KMS-11 (cell line): ENCODE measurements at regions not wholly inside any gene's neighbourhood (a gene's known extent, or its start where the extent isn't known, plus 50 kb on each side); places are given as distances from the start of the nearest gene placed in this dataset.

Experiments used
- H2AFZ ChIP-seq: fragments of 200-600 bp; sonication (generic); 2 replicates; pipeline ENCODE4 v1.6.1; 2016; ENCODE audit warnings: antibody characterized with exemption, mixed run types, low read depth
- H3K27ac ChIP-seq: fragments of 200-600 bp; sonication (generic); 2 replicates; pipeline ENCODE4 v1.6.1; 2016; ENCODE audit warnings: mild to moderate bottlenecking, mixed run types
- H3K27me3 ChIP-seq: fragments of 200-600 bp; sonication (generic); 2 replicates; pipeline ENCODE4 v1.6.1; 2017; ENCODE audit warnings: mild to moderate bottlenecking, low read depth, mixed run types, moderate library complexity; ENCODE audit not compliant: insufficient read depth
- H3K36me3 ChIP-seq: fragments of 200-600 bp; sonication (generic); 2 replicates; pipeline ENCODE4 v1.6.1; 2017; ENCODE audit warnings: mild to moderate bottlenecking, mixed run types; ENCODE audit not compliant: insufficient read depth
- H3K4me1 ChIP-seq: fragments of 200-600 bp; sonication (generic); 2 replicates; pipeline ENCODE4 v1.6.1; 2016; ENCODE audit warnings: mild to moderate bottlenecking, low read depth, mixed run types; ENCODE audit not compliant: poor library complexity, severe bottlenecking
- H3K4me2 ChIP-seq: fragments of 200-600 bp; sonication (generic); 2 replicates; pipeline ENCODE4 v1.7.0; 2016; ENCODE audit warnings: mild to moderate bottlenecking, mixed run types
- H3K4me3 ChIP-seq: fragments of 200-600 bp; sonication (generic); IDR thresholded peaks from 2 replicates; pipeline ENCODE4 v1.6.1; 2017; ENCODE audit warnings: low read depth, low read length, mixed read lengths; ENCODE audit not compliant: insufficient read depth
- H3K79me2 ChIP-seq: fragments of 200-600 bp; sonication (generic); 2 replicates; pipeline ENCODE4 v1.6.1; 2016; ENCODE audit warnings: low read depth, mixed run types; ENCODE audit not compliant: insufficient read depth
- H3K9ac ChIP-seq: fragments of 200-600 bp; sonication (generic); 2 replicates; pipeline ENCODE4 v1.6.1; 2016; ENCODE audit warnings: mild to moderate bottlenecking, mixed run types
- H4K20me1 ChIP-seq: fragments of 200-600 bp; sonication (generic); 2 replicates; pipeline ENCODE4 v1.6.1; 2016; ENCODE audit warnings: mild to moderate bottlenecking, mixed run types; ENCODE audit not compliant: insufficient read depth
- TF ChIP-seq, protein P1 (sequence below): fragments of 200-600 bp; sonication (generic); conservative IDR thresholded peaks from 2 replicates; pipeline ENCODE4 v1.6.1; 2017; ENCODE audit warnings: low read depth, mild to moderate bottlenecking, antibody characterized with exemption, low read length, moderate library complexity, mixed read lengths

DNA sequence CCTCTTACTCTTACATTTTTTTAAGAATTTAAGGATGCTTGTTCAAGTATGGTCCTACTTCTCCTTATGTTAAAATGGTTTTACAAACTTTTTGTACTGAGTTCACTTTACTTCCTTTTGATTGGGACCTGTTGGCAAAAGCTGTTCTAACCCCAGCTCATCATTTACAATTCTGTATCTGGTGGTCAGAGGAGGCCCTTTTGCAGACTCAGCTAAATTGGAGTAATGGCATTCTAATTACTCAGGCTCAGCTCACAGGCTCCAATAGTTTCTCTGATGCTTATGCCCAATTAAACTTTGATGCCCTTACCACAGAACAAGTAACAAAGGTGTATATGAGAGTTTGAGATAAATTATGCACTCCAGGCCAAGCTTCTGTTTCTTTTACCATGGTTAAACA, 1632.0 kb downstream of the UQCRFS1 start:
- no peak overlapping the region for H3K27ac ChIP-seq
- no peaks in the 10 kb centered on the region for H3K4me1 ChIP-seq
- no peaks in the 10 kb centered on the region for H3K27me3 ChIP-seq
- H3K79me2 ChIP-seq = no peaks in the 10 kb centered on the region
- no peaks in the 10 kb centered on the region for H3K36me3 ChIP-seq
- H3K9ac ChIP-seq = no peak overlapping the region
- no peak overlapping the region for H3K4me3 ChIP-seq
- no peaks in the 10 kb centered on the region for H4K20me1 ChIP-seq
- no peak overlapping the region for H3K4me2 ChIP-seq
- TF ChIP-seq, protein P1, sequence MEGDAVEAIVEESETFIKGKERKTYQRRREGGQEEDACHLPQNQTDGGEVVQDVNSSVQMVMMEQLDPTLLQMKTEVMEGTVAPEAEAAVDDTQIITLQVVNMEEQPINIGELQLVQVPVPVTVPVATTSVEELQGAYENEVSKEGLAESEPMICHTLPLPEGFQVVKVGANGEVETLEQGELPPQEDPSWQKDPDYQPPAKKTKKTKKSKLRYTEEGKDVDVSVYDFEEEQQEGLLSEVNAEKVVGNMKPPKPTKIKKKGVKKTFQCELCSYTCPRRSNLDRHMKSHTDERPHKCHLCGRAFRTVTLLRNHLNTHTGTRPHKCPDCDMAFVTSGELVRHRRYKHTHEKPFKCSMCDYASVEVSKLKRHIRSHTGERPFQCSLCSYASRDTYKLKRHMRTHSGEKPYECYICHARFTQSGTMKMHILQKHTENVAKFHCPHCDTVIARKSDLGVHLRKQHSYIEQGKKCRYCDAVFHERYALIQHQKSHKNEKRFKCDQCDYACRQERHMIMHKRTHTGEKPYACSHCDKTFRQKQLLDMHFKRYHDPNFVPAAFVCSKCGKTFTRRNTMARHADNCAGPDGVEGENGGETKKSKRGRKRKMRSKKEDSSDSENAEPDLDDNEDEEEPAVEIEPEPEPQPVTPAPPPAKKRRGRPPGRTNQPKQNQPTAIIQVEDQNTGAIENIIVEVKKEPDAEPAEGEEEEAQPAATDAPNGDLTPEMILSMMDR = no peak
- no peak overlapping the region for H2AFZ ChIP-seq
